Left ventricle myocardium inferior (tissue), 1 donor: ENCODE measurements at regions not wholly inside any gene's neighbourhood (a gene's known extent, or its start where the extent isn't known, plus 50 kb on each side); places are given as distances from the start of the nearest gene placed in this dataset.
"Not testable (repeated sequence)": the region's sequence is repeated elsewhere in the genome, so short reads cannot be mapped to it uniquely, and the experiment has no call there.

Experiments
- DNase-seq: peaks from one replicate; pipeline ENCODE4 v3.0.0-alpha.2; 2020
- H3K27ac ChIP-seq: fragments of 200-600 bp; replicated peaks from 2 replicates; pipeline ENCODE4 v1.8.0; 2021
- H3K27me3 ChIP-seq: fragments of 200-600 bp; 2 replicates; pipeline ENCODE4 v1.8.0; 2021; ENCODE audit warnings: low read depth
- H3K36me3 ChIP-seq: fragments of 200-600 bp; 2 replicates; pipeline ENCODE4 v1.8.0; 2021
- H3K4me1 ChIP-seq: fragments of 200-600 bp; 2 replicates; pipeline ENCODE4 v1.8.0; 2021
- H3K4me3 ChIP-seq: fragments of 200-600 bp; 2 replicates; pipeline ENCODE4 v1.8.0; 2021; ENCODE audit warnings: mild to moderate bottlenecking, moderate library complexity
- H3K9me3 ChIP-seq: fragments of 200-600 bp; replicated peaks from 2 replicates; pipeline ENCODE4 v1.8.0; 2021
- intact Hi-C: fragments of 100-400 bp; cut with micrococcal nuclease; formaldehyde crosslinking; loops from one replicate; pipeline ENCODE4 v1.11.0; 2022
- TF ChIP-seq, protein P1 (sequence below): fragments of 200-600 bp; IDR thresholded peaks from 2 replicates; pipeline ENCODE4 v1.8.0; 2021; ENCODE audit warnings: antibody characterized with exemption, mild to moderate bottlenecking, borderline replicate concordance
- donor health status: DM: no; HTN: yes; CAD: no; lungs with severe emphysema.

GRCh38 chr3:1456781-1457311, 364.0 kb downstream of the CNTN6 start:
- Histone ChIP-seq H3K4me3 (no peak overlapping the region), H3K27ac (no peak overlapping the region), H3K9me3 (peaks cover 6% of the 10 kb centered on the region), H3K4me1 (no peaks in the 10 kb centered on the region), H3K36me3 (no peaks in the 10 kb centered on the region), H3K27me3 (no peaks in the 10 kb centered on the region)
- intact Hi-C loops: no loop called here
- no peak for DNase-seq
- TF ChIP-seq, protein P1, sequence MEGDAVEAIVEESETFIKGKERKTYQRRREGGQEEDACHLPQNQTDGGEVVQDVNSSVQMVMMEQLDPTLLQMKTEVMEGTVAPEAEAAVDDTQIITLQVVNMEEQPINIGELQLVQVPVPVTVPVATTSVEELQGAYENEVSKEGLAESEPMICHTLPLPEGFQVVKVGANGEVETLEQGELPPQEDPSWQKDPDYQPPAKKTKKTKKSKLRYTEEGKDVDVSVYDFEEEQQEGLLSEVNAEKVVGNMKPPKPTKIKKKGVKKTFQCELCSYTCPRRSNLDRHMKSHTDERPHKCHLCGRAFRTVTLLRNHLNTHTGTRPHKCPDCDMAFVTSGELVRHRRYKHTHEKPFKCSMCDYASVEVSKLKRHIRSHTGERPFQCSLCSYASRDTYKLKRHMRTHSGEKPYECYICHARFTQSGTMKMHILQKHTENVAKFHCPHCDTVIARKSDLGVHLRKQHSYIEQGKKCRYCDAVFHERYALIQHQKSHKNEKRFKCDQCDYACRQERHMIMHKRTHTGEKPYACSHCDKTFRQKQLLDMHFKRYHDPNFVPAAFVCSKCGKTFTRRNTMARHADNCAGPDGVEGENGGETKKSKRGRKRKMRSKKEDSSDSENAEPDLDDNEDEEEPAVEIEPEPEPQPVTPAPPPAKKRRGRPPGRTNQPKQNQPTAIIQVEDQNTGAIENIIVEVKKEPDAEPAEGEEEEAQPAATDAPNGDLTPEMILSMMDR: no peak

GRCh38 chr3:1462371-1462770, 369.5 kb downstream of the CNTN6 start:
- DNase-seq: no peak
- no peaks in the 10 kb centered on the region for H3K4me1 ChIP-seq
- no peaks in the 10 kb centered on the region for H3K36me3 ChIP-seq
- no peaks in the 10 kb centered on the region for H3K27me3 ChIP-seq
- no peak overlapping the region for H3K4me3 ChIP-seq
- intact Hi-C loops: no loop called here
- H3K27ac ChIP-seq: no peak overlapping the region
- TF ChIP-seq, protein P1: no peak
- H3K9me3 ChIP-seq: peaks cover 15% of the 10 kb centered on the region

DNA sequence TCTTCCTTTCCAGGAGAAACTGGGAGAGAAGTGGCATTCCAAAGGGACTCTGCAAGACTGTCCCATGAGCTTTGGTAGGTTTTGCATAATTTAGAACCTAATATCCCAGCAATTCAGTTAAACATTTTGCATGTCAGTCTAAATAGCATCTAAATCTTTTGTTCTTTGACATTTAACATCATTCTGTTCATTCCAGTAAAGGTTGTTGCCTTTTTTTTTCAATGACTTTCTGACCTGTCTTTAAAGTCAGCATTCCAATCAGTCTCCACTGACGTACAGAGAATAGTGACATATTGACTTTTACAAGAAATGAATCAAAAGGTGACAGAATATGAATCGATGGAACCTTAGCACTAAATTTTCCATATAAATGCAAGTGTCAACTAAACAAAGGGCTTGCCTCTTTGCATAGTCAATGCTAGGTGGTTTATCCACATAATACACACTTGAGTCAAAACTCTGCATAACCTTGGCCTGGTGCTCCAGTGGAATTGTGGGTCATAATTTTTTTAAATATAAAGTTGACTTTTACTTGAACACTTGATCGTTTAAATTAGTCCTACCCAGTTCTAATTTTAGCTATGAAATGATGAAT, 370.1 kb downstream of the CNTN6 start:
- Histone ChIP-seq H3K4me1 (no peaks in the 10 kb centered on the region), H3K27me3 (no peaks in the 10 kb centered on the region), H3K27ac (no peak overlapping the region), H3K36me3 (no peaks in the 10 kb centered on the region), H3K4me3 (no peak overlapping the region), H3K9me3 (peaks cover 15% of the 10 kb centered on the region)
- DNase-seq: no peak
- intact Hi-C loops: no loop called here
- TF ChIP-seq, protein P1: no peak

GRCh38 chr3:1465091-1465490, 372.3 kb downstream of the CNTN6 start:
- H3K4me3 ChIP-seq, H3K27ac ChIP-seq, intact Hi-C loops, H3K4me1 ChIP-seq, H3K27me3 ChIP-seq, H3K36me3 ChIP-seq, DNase-seq: not testable (repeated sequence)
- peaks cover 15% of the 10 kb centered on the region for H3K9me3 ChIP-seq

- Histone ChIP-seq H3K4me3 (no peak overlapping the region), H3K4me1 (no peaks in the 10 kb centered on the region)
- TF ChIP-seq, protein P1: no peak
Measured at GRCh38 chr3:1468145-1468544, 375.3 kb downstream of the CNTN6 start.

GRCh38 chr3:1469248-1469647, 376.4 kb downstream of the CNTN6 start:
- no peaks in the 10 kb centered on the region for H3K4me1 ChIP-seq
- intact Hi-C loops: no loop called here
- TF ChIP-seq, protein P1: no peak
- H3K9me3 ChIP-seq: peaks cover 9% of the 10 kb centered on the region
- H3K27me3 ChIP-seq: no peaks in the 10 kb centered on the region
- H3K36me3 ChIP-seq: no peaks in the 10 kb centered on the region
- H3K4me3 ChIP-seq: no peak overlapping the region
- no peak for DNase-seq
- H3K27ac ChIP-seq: no peak overlapping the region

More at GRCh38 chr3:1468145-1468544, 375.3 kb downstream of the CNTN6 start:
- intact Hi-C loops: no loop called here
- H3K27ac ChIP-seq: no peak overlapping the region
- H3K9me3 ChIP-seq: peaks cover 9% of the 10 kb centered on the region
- H3K27me3 ChIP-seq: no peaks in the 10 kb centered on the region
- H3K36me3 ChIP-seq: no peaks in the 10 kb centered on the region
- DNase-seq: no peak
